ENCODE measurements at regions not wholly inside any gene's neighbourhood (a gene's known extent, or its start where the extent isn't known, plus 50 kb on each side); places are given as distances from the start of the nearest gene placed in this dataset.

DNA sequence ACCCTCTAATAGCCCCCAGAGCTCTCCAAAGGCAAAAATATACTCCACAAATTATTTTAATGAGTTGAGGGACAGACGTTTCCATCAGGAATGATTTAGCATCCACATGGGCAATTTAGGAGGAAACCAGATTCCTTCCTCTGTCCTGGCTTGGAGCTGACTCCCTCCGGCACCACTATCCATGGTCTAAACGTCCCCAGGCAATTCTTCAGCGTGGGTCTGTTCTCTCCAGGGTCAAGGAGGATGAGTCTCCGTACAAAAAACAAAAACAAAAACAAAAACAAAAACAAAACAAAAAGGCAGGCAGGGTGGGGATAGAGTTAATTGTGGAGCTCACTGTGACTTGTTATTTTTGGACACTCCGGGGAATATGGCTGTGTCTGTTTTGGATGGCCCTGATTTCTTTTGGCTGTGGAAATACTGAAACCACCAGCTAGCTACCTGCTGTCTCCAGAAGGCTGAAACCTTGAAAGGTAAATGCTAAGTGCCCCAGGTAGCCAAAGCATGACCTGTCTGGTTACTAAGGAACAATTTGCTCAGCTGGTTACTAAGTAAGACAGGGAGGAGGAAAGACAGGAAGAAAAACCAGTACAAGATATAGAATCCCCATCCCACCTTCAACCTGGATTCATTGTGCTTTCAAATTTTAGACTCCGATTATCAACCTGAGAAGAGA is 419.1 kb upstream of the LCORL start:
- TF ChIP-seq, protein P1, sequence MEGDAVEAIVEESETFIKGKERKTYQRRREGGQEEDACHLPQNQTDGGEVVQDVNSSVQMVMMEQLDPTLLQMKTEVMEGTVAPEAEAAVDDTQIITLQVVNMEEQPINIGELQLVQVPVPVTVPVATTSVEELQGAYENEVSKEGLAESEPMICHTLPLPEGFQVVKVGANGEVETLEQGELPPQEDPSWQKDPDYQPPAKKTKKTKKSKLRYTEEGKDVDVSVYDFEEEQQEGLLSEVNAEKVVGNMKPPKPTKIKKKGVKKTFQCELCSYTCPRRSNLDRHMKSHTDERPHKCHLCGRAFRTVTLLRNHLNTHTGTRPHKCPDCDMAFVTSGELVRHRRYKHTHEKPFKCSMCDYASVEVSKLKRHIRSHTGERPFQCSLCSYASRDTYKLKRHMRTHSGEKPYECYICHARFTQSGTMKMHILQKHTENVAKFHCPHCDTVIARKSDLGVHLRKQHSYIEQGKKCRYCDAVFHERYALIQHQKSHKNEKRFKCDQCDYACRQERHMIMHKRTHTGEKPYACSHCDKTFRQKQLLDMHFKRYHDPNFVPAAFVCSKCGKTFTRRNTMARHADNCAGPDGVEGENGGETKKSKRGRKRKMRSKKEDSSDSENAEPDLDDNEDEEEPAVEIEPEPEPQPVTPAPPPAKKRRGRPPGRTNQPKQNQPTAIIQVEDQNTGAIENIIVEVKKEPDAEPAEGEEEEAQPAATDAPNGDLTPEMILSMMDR (IDR thresholded peaks at IDR 0.05): no peak
- no peak for TF ChIP-seq POLR2A (IDR thresholded peaks at IDR 0.05)

Data from heart left ventricle (tissue), 13 donors.